UCSD-AML1 (cell line): ENCODE measurements at regions not wholly inside any gene's neighbourhood (a gene's known extent, or its start where the extent isn't known, plus 50 kb on each side); places are given as distances from the start of the nearest gene placed in this dataset.

ENCODE experiments used
- DNase-seq: peaks from one replicate; lab custom pipeline; 2025; ENCODE audit not compliant: unreplicated experiment; lab: John Stamatoyannopoulos, UW

DNA sequence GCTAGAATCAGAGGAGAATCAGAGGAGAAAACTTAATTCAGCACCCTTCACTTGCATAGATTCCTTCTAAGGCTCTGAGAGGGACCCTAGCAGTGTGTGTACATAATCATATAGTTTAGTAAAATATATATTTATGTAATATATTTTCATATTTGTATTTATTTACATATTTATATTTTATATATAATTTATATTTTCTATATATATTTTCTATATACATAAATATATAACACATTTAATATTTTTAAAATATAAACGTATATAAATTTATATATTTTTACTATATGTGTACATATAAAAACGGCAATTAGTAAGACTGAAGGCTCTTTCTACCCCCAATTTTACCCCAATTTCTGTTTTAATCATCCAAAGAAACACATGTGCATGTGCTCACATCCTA lies 80.3 kb downstream of the NXPE2 start:
- DNase-seq: no peak

DNA sequence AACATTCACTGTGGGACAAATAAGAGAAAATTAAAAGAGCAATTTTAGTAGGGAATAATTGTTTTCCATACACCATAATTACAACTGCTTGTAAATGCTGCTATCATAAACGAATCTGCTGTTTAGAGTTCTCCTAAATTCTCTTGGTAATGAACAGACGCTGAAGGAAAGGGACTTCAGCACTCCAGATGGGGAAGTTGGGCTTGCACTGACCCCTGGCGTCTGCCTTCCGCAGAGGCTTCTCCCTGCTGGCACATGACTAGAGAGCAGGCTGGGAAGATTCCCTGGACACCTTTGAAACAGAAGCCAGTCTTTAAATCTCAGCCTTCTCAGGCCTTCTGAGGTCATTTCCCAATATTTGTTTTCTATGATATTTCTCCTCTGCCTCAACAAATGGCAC lies 84.1 kb downstream of the NXPE2 start:
- DNase-seq: peak; percentile 53

DNA sequence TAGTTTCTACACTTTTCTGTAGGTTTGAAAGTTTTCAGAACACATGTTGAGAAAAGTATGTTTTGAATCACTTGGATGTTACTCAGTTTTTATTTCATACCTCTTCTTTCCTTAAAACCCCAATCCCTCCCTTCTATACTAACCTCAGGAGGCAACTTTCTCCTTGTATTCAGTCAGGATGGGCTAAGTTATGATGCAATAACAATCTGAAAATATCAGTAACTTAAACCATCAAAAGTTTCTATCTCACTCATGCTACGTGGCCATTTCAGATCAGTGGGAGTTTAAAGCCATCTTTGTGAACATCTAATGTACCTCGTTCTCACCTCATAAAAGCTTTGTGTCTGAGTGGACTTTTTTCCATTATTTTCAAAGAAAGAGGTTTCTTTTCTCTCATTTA lies 86.2 kb downstream of the NXPE2 start:
- no peak for DNase-seq

DNA sequence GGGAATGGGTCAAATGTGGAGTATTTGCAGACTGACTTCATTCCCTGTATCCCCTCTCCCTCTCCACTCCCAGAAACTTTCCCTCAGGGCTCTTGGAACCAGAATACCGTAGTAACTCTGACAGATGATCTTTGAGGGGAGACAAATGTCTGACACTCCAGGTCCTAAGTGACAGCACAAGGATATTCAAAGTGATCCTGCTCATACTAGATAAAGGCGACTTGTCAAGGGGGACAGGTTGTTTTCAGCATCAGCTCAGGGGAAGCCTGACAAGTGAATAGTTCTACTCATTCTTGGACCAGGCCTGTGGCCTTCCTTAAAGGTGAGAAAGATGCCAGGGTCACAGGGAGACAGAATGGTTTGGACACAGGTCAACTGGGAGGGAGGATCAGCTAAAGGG lies 92.8 kb downstream of the NXPE2 start:
- no peak for DNase-seq

DNA sequence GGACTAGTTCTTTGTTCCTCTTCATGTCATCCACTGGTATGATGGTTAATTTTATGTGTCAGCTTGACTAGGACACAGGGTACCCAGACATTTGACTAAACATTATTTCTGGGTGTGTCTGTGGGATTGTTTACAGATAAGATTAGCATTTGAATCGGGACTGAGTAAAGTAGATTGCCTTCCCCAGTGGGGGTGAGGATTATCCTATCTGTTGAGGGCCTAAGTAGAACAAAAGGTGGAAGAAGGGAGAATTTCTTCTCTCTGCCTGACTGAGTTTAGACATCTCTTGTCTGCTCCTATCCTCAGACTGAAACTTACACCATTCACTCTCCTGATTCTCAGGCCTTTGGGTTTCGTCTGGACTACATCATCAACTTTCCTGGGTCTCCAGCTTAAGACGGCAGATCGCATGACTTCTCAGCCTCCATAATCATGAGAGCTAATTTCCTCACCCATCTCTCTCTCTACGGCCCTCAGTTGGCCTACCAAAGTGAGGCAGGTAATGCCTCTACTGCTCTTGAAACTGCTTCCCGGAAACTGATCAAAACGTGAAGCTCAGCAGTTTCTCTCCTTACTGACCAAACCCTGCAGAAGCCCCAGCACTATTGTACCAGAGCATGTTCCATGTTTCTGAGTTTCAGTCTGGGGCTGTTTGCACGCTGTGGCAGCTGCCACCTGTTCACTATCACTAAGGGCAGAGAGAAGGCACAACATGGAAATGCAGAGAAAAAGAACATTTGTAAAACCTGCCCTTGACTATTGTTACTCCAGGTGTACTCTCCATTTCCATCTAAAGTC lies 95.4 kb downstream of the NXPE2 start:
- DNase-seq: no peak

DNA sequence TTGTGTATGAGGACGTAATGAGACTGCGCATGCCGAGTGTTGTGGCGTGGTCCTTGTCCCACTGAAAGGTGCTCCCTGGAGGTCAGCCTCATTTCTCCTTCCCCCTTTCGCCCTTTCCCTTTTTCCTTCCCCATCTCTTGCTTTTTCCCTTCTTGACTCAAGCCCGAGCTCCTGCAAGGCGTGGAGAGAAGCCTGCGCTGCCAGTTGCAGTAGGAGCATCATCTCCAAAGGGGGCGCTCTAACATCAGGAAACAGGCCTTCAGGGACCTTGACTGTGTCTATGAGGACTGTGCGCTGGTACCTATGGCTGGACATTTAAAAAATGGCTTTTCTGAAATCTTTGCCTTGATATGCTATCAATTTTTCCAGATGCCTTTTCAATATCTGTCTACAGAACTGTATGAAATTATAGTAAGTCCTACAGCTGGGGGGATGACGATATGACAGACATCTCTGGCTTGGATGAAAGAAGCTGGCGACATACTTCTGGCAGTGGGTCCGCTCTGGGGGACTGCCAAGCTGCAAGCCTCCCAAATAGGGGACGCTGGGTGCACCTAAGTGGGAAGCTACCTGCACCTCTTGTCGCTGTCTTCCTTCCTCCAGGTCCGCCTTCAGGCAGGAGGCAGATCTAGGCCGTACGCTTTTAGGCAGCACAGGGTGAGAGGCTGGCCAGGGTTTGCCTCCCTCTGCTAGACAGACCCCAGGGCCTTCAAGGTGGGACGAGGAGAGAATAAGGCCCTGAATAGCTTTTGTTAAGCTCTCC lies 96.5 kb downstream of the NXPE2 start:
- peak; percentile 41 for DNase-seq

DNA sequence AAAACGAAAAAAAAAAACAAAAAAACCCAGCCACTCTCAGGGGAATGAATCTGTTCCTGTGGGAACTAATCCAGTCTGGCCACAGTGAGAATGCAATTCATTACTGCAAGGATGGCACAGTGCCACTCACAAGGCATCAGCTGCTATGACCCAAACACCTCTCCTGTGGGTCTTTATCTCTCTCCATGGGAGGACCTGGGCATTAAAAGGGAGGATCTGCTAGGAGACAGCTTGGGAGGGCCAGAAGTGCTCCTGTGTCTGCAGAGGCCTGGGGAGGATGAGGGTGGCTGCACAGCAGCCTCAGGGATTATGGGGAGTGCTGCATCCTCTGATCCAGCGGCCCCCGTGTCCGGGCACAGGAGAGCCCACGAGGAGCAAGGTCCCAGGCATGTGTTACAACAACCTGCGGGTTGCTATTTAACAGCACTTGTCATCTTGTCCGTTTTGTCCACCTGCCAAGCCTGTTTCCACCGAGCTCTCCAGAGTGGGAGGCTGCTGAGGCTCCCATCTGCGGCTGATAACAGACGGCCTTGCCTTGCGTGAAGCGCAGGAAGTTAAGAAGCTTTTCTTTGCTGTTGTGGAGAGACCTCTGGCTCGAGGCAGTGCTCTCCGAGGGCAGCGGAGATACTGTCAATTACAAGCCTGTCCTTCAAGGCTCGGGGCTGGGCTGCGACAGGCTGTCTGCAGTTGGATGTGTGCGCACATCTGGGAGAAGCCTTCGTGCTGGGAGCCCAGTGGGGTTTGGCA lies 97.7 kb downstream of the NXPE2 start:
- no peak for DNase-seq

DNA sequence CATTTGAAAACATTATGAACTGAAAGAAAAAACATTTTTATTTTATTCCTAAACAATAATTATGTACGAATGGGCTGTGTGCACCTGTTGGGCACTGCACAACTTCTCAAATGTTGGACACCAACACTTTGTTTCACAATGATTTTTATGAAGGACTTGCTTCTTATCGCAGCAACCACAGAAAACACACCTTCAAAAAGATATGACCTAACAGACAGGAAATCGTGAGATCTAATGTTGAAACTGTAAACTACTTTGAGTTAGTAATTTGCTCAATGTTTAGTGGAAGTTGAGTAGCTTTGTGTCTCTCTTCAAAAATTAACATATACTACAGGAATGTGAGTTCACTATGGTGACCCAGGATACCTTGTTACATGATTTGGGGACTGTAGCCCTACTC lies 98.6 kb downstream of the NXPE2 start:
- no peak for DNase-seq

DNA sequence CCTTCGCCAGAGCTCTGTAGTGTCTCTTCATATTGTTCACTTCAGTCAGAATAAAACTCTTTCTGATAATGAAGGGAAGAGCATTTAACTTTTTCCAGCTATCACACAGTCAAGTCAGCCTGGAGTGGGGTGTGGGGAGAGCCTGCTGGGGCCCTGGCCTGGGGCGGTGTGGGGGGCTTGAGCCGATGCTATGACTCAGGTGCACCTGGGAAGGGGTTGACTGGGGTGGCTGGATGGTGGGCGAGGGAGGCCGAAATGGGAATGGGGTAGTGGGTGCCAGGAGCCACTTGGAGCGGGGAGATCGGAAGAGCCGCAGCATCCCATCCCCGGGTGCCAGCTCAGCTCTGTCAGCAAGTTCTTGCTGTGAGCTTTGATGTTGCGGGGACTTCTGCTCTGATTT lies 100.9 kb downstream of the NXPE2 start:
- DNase-seq: no peak

DNA sequence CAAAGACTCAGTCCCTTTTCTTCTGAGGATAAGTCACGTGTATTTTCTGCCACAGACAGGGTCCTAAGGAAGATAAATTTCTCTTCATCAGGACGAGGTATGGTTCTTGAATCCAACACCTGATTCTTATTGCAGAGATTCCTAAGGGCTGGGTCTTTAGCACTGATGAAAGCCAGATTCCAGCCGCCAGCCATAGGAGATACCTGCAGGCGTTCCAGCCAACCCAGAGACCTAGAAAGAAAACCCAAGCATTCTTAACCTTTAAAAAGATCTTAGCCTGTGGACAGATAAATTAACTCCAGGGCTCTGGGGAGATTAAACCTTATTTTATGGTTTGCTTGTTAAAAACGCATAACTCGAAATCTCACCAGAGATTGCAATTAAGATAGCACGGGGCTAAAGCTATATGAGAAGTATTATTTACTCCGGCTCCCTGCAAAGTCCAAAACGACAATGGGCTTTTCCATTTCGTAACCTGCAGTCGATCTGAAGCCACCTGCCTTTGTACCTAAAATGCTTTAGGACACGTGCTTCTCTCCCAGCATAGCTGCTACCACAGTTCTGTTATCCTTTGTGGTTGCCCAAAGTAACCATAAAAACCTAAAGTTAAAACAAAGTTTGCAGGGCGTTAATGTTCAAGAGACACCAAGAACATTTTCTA lies 104.5 kb downstream of the NXPE2 start:
- no peak for DNase-seq

DNA sequence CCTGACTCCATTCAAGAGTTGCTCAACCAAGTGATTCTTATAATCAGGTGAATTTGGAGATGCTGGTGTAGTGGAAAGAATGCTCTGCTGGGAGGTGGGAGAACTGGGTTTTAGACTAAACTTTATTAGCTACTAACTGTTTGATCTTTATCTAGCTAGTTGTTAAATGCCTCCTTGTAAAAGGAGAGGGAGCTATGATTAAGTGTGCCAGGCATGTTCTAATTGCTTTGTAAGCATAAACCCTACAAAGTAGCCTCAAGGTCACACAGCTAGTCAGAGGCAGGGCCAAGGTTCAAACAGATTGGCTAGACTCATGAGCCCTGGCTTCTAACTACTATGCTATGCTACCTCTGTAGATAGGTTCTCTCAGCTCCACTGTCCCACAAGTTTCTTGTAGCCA lies 105.5 kb downstream of the NXPE2 start:
- no peak for DNase-seq

DNA sequence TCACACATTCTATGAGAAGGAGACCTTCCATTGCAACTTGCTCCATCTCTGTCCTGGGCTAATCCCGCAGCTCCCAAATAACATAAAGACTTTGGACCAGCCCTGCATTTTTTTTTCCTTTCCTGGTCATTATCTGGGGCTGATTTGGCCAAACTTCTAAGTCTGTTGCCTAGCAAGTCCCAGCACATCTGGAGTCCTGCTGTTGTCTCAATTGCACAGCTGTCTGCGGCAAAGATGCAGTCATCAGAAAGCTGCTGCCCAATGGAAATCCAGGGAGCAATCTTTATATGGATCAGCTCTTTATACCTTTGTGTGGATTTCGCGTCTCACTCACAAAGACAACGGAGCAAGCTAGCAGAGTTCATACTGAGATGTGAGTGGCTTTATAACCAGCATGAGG lies 105.9 kb downstream of the NXPE2 start:
- no peak for DNase-seq

DNA sequence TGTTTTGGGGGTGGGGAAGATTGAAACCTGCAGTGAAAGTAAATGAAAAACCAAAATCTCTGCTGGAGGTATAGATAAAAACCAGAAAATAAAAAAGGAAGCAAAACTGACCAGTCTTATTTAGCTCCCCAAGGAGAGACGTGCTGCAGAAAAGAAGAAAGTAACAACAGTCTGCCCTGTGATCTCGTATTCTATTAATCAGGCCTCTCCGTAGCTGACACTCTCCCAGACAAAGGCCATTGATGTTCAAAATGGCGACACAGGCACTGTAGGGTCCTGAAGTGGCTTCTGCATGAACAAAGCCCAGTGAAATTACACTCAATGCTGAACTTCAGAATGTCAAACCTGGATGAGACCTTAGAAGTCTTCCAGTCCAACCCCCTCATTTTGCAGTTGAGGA lies 106.6 kb downstream of the NXPE2 start:
- DNase-seq: no peak

DNA sequence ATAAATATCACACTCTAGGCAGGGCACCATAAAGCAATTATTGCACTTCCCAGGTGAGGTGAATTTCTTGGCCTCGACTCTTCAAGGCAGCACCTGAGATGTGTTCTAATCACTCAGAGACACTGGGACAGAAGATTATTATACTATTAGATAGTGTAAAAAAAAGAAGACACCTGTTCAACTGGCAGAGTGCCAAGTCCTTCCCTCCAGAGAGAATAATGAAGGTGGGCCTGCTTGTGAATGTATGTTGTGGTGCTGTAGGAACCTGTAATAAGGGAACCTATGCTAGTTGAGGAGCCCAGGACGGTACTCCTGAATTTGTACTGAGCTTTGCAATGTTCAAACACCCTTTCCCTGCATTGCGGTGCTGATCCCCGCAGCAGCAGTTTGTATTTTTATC lies 107.5 kb downstream of the NXPE2 start:
- no peak for DNase-seq

DNA sequence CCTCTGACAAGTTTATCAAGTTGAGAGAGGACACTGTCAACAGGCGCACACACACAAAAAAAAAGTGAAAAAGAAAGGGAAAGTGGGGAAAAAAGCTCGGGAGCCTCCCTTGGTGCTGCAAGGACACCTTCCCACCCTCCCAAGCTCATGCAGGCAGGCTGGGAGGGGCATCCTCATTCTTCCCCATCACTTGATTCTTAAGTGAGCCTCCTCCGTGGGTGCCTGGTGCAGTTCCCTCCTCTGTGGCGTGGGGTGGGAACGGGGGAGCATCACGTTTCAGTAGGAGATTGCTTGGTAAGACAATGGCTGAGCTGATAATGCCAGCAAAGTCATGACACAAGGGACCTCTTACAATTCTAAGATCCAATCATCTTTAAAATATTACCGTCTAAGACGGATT lies 108.8 kb downstream of the NXPE2 start:
- DNase-seq: no peak

DNA sequence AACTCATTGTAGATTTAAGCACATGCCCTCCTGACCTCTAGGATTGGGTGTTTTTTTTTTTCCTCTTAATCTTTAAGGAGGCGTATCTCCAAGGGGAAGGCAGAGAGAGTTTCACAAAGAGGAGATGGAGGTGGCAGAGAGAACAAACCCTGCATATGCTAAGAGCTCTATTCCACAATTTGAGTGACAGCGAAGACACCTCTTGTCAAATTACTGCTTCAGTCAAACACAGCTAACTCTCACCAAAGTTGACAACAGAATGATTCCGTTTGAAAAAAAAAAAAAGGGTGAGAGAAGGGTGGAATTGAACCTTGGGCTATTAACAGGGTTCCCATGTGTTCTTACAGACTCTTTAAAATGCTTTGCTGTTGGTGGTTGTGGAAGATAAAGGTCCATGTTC lies 112.6 kb downstream of the NXPE2 start:
- no peak for DNase-seq

DNA sequence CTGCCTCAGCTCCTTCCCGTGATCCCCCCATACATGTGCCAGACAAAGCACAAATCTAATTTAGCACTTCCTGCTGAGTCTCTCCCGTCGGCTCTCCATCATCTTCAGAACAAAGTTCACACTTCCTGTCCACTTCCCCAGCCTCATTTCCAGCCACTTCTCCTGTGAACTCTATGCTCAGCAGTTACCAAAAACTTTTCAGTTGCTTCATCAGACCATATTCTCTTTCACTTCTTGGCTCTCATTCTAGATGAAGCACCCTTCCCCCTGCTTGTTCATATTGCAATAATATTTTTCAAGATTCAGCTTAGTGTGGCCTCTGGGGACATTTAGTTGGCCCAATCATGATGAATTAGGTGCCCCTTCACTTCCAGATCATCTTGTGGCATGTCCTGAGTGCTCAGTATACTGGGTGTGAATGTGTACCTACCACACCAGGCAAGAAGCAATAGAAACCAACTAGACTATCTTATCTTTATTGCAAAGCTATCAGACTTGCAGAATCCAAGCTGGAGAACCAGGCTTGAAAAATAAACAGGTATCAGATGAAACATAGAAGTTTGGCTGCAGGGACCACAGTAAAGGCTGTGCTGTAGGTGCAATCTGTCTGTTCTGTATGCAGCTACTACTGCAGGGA lies 115.8 kb downstream of the NXPE2 start:
- no peak for DNase-seq

DNA sequence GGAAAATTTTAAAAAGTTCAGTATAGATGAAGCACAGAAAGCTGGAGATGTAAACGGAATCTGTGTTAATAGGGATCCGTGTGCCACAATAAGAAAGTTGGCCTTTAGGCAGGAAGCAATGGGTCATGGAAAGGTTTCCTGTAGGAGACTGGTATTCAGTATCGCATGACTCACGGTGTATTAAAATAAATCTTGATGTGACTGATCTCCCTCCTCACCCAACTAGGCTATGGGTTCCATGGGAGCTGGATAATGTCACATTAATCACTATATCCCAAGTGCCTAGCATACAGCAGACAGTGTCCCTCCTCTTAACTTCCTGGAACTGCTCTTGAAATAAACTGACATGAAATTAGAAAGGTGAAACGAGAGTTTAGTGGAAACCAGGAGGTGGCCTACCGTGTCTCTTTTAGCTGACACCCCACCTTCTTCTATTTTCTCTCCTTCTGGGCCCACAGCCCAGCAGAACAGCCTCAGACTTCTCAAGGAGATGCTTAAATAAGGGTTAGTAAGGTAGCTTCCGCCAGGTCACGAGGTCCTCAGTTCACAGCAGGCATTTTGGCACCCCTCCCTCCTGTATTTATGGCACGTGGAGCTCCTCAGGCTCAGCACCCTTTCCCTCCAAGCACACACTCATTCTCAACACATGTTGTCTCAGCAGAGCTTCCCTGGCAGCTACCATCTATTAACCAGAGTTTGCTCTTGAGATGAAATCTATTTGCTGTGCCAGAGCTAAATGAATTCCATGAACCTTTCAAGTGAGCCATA lies 118.8 kb downstream of the NXPE2 start:
- DNase-seq: no peak

DNA sequence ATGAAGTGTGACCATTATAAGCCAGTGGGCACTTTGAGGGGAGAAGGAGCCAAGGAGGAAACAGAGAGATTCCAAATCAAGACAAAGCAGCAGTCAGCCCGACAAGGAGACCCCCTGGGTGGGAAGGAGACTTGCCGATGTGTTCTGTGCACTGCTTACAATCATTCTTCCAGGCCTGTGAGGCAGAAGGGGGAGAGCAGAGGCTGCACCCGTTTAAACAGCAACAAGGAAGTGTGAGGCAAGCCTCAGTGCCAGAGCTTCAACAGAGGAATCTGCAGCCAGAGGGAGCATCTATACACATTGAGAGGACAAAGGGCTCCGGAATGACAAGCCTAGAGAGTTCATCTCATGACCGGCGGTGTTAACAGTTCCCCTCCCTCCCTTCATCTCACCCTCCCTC lies 121.1 kb downstream of the NXPE2 start:
- DNase-seq: no peak

DNA sequence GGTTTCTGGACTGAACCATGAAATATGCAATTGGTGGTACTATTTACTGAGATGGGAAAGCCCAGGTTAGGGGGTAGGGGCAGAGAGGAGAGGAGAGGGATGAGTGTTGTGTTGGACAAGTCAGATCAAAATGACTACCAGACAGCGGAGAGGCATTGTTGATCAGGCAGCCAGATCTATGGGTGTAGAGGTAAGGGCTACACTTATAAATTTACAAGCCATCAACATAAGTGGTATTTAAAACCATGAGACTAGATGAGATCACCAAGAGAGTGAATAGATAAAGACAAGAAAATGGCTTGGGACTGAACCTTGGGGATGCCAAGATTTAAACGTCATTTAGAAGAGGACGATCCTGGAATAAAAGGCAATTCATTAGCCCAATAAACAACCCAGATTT lies 123.4 kb downstream of the NXPE2 start:
- DNase-seq: no peak
